Posterior vena cava (tissue), 2 donors: ENCODE measurements at regions not wholly inside any gene's neighbourhood (a gene's known extent, or its start where the extent isn't known, plus 50 kb on each side); places are given as distances from the start of the nearest gene placed in this dataset.

Experiments used
- DNase-seq: peaks from one replicate; pipeline ENCODE4 v3.0.0-alpha.2; 2020; ENCODE audit warnings: low spot score
- intact Hi-C, 2 donors: fragments of 100-400 bp; cut with DNase I; formaldehyde crosslinking; loops; one replicate each; pipeline versions ENCODE4 v1.14.1 to v1.14.2; 2022 to 2023
- donor health status: DM: yes; HTN: yes; CAD: no.
- donor health status: DM: yes; HTN: yes; CAD: no.

DNA sequence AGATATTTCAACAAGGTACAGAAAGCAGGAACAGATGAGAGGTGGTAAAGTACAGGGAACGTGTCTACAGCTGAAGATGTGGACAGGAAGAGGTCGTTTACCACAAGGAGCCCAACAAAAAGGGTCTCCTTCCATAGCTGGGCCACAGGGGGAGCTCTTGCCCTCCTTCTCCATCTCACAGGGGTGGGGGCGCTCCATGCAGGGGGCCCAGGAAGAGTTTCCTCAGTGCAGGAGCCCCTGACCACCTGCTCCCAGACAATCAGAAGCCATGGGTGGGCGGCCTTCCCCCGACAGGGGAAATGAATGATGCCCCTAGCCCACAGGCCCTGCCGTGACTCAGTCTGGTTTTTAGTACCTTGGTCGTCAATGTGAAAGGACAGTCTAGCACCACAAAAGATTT, 163.6 kb upstream of the ZNF516 start:
- intact Hi-C loops: no loop called here
- DNase-seq: no peak

DNA sequence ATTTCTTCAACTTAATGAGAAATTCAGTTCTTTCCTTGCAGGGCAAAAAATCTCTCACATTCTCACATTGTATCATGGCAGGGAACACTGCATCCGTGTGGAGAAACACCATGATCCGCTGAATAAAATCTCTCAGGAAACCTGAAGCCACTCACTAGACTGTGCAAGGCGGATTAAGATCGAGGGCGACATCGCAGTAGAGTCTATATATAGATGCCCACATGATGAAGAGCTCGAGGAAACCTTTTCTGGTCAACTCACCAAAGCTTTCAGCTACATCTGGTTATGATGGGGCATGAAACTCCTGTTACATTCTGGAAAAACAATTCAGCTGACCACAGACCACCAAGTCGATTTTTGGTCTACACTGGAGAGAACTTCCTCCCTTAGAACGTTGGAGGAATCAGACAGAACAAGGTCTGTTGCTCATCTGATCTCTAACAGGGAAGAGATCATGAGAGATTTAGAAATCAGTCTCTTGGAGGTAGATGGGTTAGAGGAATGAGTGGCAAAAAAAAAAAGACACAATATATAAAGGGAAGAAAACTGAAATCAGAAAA, 162.9 kb upstream of the ZNF516 start:
- no peak for DNase-seq
- intact Hi-C loops: no loop called here

DNA sequence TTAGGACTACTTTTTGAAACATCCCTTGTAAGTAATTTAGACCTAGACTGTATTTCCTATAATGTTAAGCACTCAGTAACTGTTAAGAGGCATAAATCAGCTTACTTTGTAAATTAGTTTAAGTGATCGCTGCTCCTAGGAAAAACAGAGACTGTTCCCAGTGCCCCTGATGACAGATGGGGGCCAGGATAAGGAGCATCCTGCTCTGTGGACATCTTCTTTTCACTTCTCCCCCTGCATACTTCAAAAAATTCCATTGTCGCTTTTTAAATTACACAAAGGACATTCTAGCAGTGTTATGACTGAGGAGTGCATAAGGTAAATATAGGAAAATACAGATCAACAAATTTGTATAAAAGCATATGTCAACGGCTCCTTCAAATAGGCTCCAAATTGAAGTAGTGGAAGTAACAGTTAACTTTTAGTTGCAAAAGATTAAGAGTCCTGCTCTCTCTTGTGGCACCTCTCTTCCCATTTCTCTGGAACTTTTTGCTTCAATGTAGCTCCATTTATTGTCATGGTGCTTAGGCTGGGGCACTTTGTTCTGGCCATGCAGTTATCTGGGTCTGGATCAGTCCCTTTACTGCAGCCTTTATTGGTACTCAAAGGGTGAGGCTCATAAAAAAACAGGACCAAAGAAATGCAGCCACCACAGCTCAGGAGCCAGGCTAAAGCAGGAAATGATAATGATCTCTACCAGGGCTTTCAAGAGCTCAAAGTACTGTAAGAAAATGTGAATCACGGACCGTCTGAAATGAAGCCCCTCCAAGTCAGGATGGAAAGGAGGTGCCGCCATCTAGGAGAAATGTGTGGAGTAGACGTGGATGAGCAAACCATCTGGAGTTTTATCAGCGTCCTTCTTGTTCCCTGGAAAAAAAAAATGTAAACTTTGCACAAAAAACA, 162.1 kb upstream of the ZNF516 start:
- intact Hi-C loops: no loop called here
- no peak for DNase-seq

DNA sequence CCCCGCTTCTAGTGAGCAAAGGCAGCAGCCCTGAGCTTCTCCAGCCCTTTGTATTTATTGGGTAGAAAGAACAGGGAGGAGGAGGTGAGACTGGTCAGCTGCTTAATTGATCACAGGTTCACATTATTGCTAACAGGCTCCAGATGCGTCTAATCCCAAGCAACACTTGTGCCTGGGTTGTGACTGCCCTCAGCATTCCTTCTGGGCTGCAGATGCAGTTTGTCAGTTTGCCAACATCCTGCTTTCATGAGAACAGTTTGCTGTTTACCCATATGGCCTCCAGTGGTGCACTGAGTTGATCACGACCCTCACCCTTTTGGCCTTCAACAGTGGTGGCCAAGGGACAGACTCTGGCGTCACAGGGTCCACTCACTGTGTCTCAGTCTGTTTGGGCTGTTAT, 159.5 kb upstream of the ZNF516 start:
- intact Hi-C loops: loop anchor here in 1 of 2 donors (5.0 kb wide), 1 partner anchor 393 kb away; no protein-coding TSS in a partner anchor
- DNase-seq: no peak

DNA sequence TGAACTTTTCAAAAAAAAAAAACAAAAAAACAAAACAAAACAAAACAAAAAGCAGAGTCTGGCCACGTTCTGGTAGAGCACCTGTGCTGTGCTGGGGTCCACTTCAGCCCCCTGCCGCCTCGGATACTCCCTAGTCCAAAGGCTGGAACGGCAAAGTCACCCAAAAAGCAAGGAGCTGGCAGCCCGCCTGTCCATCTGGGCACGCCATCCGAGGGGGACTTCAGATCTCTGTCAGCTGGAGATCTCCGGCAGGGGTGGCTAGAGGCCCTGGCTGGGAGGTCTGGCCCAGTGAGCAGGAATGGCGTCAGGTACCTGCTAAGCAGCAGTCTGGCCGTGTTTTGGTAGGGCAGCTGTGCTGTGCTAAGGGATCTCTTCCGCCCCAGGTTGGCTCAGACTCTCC, 152.3 kb upstream of the ZNF516 start:
- intact Hi-C loops: no loop called here

DNA sequence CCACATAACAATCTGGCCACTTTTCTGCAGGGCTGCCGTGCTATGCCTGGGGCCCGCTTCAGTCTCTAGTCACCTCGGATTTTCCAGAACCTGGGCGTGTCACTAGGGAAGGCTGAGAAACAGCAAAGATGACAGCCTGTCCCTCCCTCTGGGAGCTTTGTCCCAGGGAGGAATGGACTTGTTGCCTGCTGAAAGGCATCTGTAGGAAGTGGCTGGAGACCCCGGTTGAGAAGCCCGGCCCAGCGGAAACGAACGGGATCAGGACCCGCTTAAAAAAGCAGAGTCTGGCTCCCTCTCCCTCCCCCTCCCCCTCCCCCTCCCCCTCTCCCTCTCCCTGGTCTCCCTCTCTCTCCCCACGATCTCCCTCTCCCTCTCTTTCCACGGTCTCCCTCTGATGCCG, 149.5 kb upstream of the ZNF516 start:
- no peak for DNase-seq
- intact Hi-C loops: no loop called here

More for the DNA sequence above, 152.3 kb upstream of the ZNF516 start:
- DNase-seq: no peak

DNA sequence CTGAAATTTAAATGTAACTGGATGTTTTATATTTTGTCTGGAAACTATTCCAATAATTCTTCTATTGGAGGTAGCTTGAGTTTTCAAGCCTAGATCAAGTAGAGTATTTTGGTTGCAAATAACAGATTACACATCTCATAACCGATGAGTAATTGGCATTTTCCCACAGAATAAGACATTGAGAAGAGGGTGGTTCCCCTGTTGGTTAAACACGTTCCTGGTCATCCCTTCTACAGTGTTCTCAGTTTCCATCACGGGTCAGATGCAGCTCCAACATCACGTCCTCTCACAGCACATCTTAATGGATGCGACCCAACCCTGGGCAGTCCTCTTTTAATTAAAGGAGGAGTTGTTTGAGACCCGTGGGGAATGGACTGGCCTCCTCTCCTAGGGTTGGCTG, 149.0 kb upstream of the ZNF516 start:
- intact Hi-C loops: no loop called here
- no peak for DNase-seq

DNA sequence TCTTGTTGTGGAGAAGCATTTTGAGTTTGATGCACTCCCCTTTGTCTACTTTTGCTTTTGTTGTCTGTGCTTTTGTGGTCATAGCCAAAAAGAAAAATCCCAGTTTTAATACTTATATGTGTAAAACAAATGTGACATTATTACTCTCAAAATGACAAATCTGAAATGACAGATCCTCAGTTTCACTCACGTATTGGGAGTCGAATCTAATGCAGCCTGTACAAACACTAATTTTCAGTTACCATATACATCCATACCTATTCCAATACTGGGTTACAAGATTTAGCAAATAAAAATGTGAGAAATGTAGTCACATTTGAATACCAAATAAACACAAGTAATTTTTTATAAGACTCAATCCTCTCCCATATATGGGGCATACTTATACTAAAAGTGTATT, 148.2 kb upstream of the ZNF516 start:
- no peak for DNase-seq
- intact Hi-C loops: no loop called here

DNA sequence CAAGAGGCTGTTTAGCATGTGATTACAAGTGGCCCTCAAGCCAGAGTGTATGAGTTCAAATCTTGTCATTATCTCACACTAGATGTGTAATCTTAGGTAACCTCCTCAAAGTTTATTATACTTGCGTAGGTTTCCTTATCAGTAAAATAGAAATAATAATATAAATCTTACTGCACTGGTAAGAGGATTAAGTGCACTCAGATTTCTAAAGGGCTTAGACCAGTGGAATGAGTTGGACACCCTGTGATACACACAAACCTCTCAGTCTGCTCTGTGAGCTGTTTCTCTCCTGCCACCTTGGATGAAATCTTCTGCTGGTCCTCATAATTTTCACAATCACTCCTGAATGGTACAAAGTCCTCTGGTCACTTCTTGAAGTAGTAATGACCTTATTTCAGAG, 145.4 kb upstream of the ZNF516 start:
- DNase-seq: no peak
- intact Hi-C loops: no loop called here

DNA sequence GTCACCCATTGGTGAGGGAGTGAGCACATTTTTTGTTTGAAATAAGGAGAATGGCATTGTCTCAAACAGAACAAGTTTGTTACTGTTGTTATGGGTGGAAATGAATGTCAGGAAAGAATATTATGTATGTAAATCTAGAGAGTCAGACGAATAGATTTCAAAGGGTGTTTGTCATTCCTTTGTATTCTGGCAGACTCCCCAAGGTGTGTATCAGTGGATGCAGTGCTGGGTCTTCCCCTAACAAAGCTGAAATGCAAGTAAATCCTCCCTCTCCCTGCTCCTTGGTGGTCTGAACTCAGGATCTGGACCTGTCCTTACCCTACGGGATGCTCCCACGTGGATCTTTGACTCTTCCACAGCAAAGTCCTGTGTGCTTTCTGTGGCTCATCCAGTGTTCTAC, 139.5 kb upstream of the ZNF516 start:
- intact Hi-C loops: no loop called here
- DNase-seq: no peak

DNA sequence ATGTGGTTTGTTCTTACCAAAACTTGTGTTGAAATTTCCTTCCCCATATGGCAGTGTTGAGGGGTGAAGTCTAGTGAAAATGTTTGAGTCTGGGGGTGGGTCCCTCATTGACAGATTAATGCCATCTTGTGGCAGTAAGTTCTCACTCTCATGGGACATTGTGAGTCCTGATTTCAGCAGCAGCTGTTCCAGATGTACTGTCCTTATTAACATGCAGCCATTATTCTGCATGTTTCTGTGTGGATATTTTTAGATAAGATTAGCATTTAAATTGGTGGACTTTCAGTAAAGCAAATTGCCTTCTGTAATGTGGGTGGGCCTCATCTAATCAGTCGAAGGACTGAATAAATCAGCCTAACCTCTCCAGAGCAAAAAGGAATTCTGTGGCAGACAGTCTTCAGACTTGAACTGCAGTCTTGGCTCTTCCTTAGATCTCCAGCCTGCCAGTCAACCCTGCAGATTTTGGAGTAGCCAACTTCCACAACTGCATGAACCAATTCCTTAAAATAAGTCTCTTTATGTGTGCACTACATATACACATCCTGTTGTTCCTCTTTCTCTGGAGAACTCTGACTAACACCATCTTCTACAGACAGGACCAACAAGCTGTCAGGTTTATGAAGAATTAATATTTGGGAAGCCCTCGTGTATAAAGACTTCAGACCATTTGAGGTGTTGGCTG, 138.7 kb upstream of the ZNF516 start:
- intact Hi-C loops: no loop called here
- no peak for DNase-seq

DNA sequence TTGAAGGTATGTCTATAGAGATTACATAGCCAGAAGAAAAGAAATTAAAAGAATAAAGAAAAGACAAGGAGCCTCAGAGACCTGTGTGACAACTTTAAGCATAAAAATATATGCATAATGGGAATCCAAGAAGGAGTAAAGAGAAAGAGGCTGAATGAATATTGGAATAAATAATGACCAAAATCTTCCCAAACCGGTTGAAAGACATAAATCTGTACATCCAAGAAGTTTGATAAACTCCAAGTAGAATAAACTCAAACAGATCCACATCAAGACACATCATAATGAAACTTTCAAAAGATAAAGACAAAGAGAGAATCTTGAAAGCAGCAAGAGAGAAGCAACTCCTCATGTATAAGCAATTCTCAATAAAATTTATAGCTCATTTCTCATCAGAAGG, 132.4 kb upstream of the ZNF516 start:
- intact Hi-C loops: no loop called here

DNA sequence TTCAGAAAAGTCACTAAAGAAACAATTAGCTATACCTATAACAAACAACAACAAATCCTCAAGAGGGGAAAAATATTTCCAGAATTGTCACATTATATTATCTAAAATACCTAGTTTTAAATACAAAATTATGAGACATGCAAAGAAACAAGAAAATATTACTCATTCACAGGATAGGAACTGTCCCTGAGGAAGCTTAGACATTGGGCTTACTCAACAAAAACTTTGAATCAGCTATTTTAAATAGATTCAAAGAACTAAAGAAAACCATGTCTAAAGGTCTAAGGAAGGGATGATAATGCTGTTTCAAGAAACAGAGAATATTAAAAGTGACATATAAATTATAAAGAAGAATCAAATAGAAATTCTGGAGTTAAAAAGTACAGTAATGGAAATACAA, 131.9 kb upstream of the ZNF516 start:
- no peak for DNase-seq
- intact Hi-C loops: no loop called here

More for the DNA sequence above, 132.4 kb upstream of the ZNF516 start:
- DNase-seq: no peak

DNA sequence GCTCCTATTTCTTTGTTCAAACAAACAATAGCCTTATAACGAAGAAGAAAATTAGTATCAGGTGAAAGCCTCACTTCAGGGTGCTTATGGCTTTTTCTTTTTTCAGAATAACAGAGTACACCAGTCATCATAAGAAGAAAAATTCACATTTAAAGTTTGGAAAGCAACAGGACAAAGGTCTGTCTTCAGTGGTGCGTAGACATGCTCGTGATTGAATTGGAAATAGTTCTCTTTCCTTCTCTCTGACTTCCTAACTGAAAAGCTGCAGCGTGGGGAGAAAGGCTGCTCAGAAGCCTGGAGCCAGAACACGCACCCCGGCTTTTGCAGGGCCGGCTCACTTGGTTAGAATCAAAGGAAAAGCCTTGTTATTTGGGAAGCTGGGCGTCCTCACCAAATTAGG, 127.6 kb upstream of the ZNF516 start:
- intact Hi-C loops: no loop called here
- DNase-seq: no peak

DNA sequence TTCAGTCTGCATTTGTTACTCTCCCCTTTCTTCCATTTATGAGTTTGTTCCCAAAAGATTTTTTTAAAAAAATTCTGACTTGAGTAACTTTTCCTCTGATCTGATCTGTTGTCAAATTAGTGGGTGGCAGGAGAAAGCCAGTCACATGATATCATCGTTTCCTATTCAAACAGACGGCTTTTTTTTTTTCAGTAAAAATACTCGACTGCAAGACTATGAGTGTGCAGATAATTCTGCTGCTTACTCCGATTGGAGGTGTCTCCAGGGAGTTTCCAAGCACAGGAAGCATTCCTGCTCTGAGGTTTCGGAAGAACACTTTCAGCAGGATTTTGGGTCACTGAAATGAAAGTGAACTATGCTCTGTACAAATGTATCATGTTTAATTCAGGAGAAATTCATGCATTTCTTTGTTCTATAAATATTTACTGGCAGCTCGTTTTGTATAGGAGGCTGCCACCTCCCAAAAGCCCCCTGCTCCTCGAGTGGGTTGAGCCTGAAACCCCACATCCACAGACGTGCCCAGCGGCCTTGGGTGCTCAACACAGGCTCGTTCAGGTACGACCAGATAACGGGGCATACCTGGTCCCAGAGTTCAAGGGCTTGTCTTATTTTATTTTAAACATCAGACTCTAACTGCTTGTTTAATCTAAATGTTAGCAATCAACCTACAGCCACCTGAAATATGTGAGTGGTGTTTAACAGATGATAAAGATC, 126.9 kb upstream of the ZNF516 start:
- intact Hi-C loops: no loop called here
- DNase-seq: no peak

DNA sequence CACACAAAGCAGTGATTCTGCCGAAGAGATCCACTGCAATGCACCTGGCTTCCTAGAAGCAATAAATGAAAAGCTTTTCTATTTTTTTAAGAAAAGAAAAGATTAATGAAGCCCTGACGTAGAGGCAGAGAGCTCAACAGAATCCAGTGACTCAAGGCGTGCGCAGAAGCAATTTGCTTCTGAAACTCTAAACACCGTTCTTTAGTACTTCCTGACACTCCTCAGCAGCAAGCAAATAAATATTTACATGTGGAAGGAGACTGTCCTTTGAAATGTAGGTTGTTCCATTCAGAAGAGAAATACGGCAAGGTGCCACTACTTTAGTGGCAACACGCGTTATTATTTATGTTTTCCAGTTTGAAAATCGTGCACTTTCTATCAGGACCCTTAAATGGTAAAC, 126.2 kb upstream of the ZNF516 start:
- intact Hi-C loops: no loop called here
- no peak for DNase-seq

DNA sequence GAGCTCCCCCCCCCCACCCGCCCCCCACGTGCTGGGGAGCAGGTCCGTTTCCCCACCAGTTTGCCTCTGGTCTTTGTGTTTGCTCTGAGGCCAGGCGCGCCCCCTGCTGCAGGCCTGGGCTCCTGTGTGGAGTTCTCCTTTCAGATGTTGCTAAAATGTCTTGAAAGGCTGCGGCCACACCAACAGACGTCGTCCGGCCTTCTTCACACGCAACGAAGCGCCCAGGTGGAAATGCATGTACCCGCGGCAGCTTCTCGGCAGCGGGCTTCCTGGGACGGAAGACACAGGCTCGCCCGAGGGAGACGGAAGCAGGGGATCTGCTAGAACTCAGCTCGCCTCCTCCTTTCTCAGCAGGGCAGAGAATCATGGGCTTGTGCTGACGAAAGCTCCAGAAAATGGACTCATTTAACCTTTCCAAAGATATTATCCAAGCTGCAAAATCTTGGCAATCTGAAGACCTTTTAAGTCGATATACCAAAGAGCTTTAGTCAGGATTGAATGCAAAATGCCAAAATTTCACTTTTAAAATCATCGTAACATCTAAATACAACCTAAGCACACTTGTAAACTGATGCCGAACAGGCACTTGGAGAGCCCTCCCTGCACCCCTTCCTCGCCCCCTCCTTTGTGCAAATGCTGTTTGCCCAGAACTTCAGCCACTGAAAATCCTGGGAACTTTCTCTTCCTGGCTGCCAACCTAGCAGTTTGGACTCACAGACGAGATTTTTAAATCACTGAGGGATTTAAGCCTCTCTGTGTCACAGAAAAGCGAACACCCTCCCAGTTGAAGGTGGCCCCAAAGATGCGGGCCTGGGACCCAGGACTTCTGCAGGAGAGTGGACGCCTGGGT, 125.5 kb upstream of the ZNF516 start:
- peak; percentile 92 for DNase-seq
- intact Hi-C loops: no loop called here

DNA sequence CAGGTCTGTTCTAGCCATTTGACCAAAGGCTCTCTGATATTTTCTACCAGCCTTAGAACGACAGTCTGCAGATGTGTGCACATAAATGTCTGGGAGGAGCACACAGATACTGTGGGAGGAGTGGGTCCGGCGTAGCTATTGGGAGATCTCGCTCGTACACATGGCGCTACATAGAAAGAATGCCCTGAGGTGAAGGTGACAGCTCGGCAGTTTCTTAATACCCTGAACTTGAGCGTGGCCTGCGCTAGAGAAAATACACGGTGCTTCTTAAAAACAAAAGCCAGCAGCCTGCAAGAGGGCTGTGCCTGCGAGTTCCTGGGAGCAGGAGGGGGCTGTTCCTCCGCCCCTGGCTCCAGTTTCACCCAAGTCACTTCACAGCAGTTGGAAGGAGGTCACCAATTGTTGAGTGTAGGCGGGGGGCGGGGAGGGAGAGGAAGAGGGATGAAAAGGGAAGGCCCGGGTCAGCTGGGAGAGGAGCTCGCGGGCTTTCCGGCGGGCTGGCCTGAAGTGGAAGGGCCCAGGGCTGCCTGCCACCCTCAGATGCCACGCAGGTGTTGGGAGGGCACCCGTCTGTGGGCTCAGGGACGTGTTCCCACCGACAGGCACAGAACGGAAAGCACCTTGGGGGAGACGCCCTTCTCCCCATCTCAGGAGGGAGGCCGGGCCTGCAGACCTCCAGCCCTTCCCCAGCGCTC, 124.7 kb upstream of the ZNF516 start:
- intact Hi-C loops: loop anchor here in 1 of 2 donors (10.0 kb wide), 1 partner anchor 65 kb away; no protein-coding TSS in a partner anchor
- DNase-seq: peak; percentile 85
